A549 (cell line): ENCODE measurements at regions not wholly inside any gene's neighbourhood (a gene's known extent, or its start where the extent isn't known, plus 50 kb on each side); places are given as distances from the start of the nearest gene placed in this dataset.

Source experiments
- ATAC-seq, 2 experiments: fragments of 200-7000 bp in 1 of 2; fragments of >200 bp in 1 of 2; cut with Nextera tagmentation in 1 of 2; cut with Tn5 transposase in 1 of 2; 3 replicates each; pipeline versions ENCODE4 v1.8.0 to v1.9.1; 2018 to 2020; ENCODE audit warnings: mild to moderate bottlenecking in 1 of 2, moderate library complexity in 1 of 2
- CTCF ChIA-PET: fragments of 300-600 bp; sonication (Branson Sonifier 250); formaldehyde crosslinking; extraction: SDS; loops from one replicate; lab custom pipeline; 2021; ENCODE audit warnings: antibody characterized with exemption, inconsistent platforms; lab: Yijun Ruan, JAX
- POLR2A ChIA-PET: fragments of 350-600 bp; formaldehyde crosslinking; extraction: SDS; loops from one replicate; lab custom pipeline; 2021; ENCODE audit warnings: antibody characterized with exemption, inconsistent platforms; lab: Yijun Ruan, JAX
- DNase-seq, 2 experiments: peaks; one replicate each; pipeline versions ENCODE4 v3.0.0 to v3.0.0-alpha.2; 2011 to 2016; ENCODE audit warnings: low read depth in 1 of 2, low spot score in 1 of 2
- FAIRE-seq: peaks from 2 replicates; lab custom pipeline; 2011; peaks lifted over from hg19 to GRCh38; lab: Jason Lieb, UNC
- H3K27ac ChIP-seq, 2 experiments: fragments of >200 bp; sonication (Bioruptor Twin); formaldehyde crosslinking; 3 replicates each; pipeline ENCODE4 v1.5.1; 2016 to 2017
- H3K4me1 ChIP-seq: fragments of >200 bp; sonication (Bioruptor Twin); formaldehyde crosslinking; 3 replicates; pipeline ENCODE4 v1.6.1; 2016
- H3K4me2 ChIP-seq: fragments of >200 bp; sonication (Bioruptor Twin); formaldehyde crosslinking; 3 replicates; pipeline ENCODE4 v1.6.1; 2016
- H3K4me3 ChIP-seq: fragments of >200 bp; sonication (Bioruptor Twin); formaldehyde crosslinking; 3 replicates; pipeline ENCODE4 v1.5.1; 2016
- H3K9me3 ChIP-seq: fragments of >200 bp; sonication (Bioruptor Twin); formaldehyde crosslinking; 3 replicates; pipeline ENCODE4 v1.6.1; 2016
- CBX2 ChIP-seq: fragments of 200-600 bp; sonication (generic); IDR thresholded peaks from 2 replicates; pipeline ENCODE4 v1.6.1; 2016; ENCODE audit warnings: low read depth, mild to moderate bottlenecking, borderline replicate concordance
- CEBPB ChIP-seq, 2 experiments: fragments of >200 bp in 1 of 2; sonication (Bioruptor Twin) in 1 of 2; formaldehyde crosslinking in 1 of 2; IDR thresholded peaks; 2 replicates each; pipeline ENCODE4 v1.6.1; 2012 to 2016
- EHMT2 ChIP-seq: fragments of 200-600 bp; sonication (generic); IDR thresholded peaks from 2 replicates; pipeline ENCODE4 v1.6.1; 2016; ENCODE audit warnings: antibody characterized with exemption, low read depth, mild to moderate bottlenecking, moderate library complexity
- FOSL2 ChIP-seq, 2 experiments: fragments of 450-650 bp in 1 of 2; fragments of >200 bp in 1 of 2; sonication (Bioruptor Twin) in 1 of 2; formaldehyde crosslinking; IDR thresholded peaks; 2 replicates each; pipeline versions ENCODE4 v1.5.0 to v1.6.1; 2016 to 2020; ENCODE audit warnings: mild to moderate bottlenecking in 1 of 2, moderate library complexity in 1 of 2
- FOXS1 ChIP-seq: fragments of 250-450 bp; sonication (Bioruptor Pico); IDR thresholded peaks from 2 replicates; pipeline ENCODE4 v1.5.0; 2020; ENCODE audit warnings: mild to moderate bottlenecking, moderate library complexity
- HEYL ChIP-seq: fragments of 250-450 bp; sonication (Bioruptor Pico); IDR thresholded peaks from 2 replicates; pipeline ENCODE4 v1.8.0; 2021; ENCODE audit warnings: mild to moderate bottlenecking, moderate library complexity
- JUN ChIP-seq, 2 experiments: fragments of >200 bp; sonication (Bioruptor Twin); formaldehyde crosslinking; IDR thresholded peaks; 2 replicates in 1 of 2; 3 replicates in 1 of 2; pipeline ENCODE4 v1.6.1; 2016 to 2017
- JUNB ChIP-seq: fragments of >200 bp; sonication (Bioruptor Twin); formaldehyde crosslinking; IDR thresholded peaks from 2 replicates; pipeline ENCODE4 v1.6.1; 2016
- MAFK ChIP-seq: fragments of 450-650 bp; IDR thresholded peaks from 2 replicates; pipeline ENCODE4 v1.6.1; 2014; ENCODE audit not compliant: partially characterized antibody
- MYC ChIP-seq: IDR thresholded peaks from 2 replicates; pipeline ENCODE4 v1.6.1; 2012; ENCODE audit warnings: mild to moderate bottlenecking, inconsistent platforms, low read length, improper control_type of control experiment, borderline replicate concordance
- POLR2A ChIP-seq: IDR thresholded peaks from 2 replicates; pipeline ENCODE4 v1.6.1; 2012; ENCODE audit warnings: mild to moderate bottlenecking, low read length
- RAD21 ChIP-seq, 2 experiments: fragments of >200 bp in 1 of 2; sonication (Bioruptor Twin) in 1 of 2; formaldehyde crosslinking in 1 of 2; IDR thresholded peaks in 1 of 2; conservative IDR thresholded peaks in 1 of 2; 2 replicates in 1 of 2; 3 replicates in 1 of 2; pipeline ENCODE4 v1.6.1; 2012 to 2018; ENCODE audit warnings: inconsistent platforms in 1 of 2
- SMC3 ChIP-seq: fragments of >200 bp; sonication (Bioruptor Twin); formaldehyde crosslinking; IDR thresholded peaks from 3 replicates; pipeline ENCODE4 v1.6.1; 2018; ENCODE audit warnings: inconsistent platforms
- SREBF2 ChIP-seq: fragments of 450-650 bp; IDR thresholded peaks from 2 replicates; pipeline ENCODE4 v1.6.1; 2014; ENCODE audit warnings: mild to moderate bottlenecking, moderate library complexity
- TFCP2L1 ChIP-seq: fragments of 250-450 bp; sonication (Bioruptor Pico); IDR thresholded peaks from 2 replicates; pipeline ENCODE4 v1.5.0; 2021; ENCODE audit warnings: mild to moderate bottlenecking
- ZC3H11A ChIP-seq: fragments of 450-650 bp; IDR thresholded peaks from 2 replicates; pipeline ENCODE4 v1.6.1; 2014; ENCODE audit warnings: antibody characterized with exemption, mild to moderate bottlenecking
- ZSCAN20 ChIP-seq: fragments of 250-450 bp; sonication (Bioruptor Pico); IDR thresholded peaks from 2 replicates; pipeline ENCODE4 v1.8.0; 2022; ENCODE audit warnings: mild to moderate bottlenecking, moderate library complexity
- WGBS: methylation state at CpG from one replicate; pipeline ENCODE4 v1.1.6; 2017; ENCODE audit errors: missing lambda C conversion rate; 5-methylcytosine and 5-hydroxymethylcytosine counted together
- TF ChIP-seq, protein P1 (sequence below): fragments of 450-650 bp; IDR thresholded peaks from 2 replicates; pipeline ENCODE4 v1.6.1; 2014; ENCODE audit warnings: antibody characterized with exemption
- TF ChIP-seq, protein P2 (sequence below): IDR thresholded peaks from 2 replicates; pipeline ENCODE4 v1.6.1; 2012; ENCODE audit warnings: low read depth, borderline replicate concordance
- TF ChIP-seq, protein P3 (sequence below): fragments of >200 bp; sonication (Bioruptor Twin); formaldehyde crosslinking; IDR thresholded peaks from 3 replicates; pipeline ENCODE4 v1.6.1; 2016
- TF ChIP-seq, protein P4 (sequence below): fragments of 150-350 bp; IDR thresholded peaks from 2 replicates; pipeline ENCODE4 v1.6.1; 2014; ENCODE audit warnings: low read depth, mild to moderate bottlenecking, low read length

DNA sequence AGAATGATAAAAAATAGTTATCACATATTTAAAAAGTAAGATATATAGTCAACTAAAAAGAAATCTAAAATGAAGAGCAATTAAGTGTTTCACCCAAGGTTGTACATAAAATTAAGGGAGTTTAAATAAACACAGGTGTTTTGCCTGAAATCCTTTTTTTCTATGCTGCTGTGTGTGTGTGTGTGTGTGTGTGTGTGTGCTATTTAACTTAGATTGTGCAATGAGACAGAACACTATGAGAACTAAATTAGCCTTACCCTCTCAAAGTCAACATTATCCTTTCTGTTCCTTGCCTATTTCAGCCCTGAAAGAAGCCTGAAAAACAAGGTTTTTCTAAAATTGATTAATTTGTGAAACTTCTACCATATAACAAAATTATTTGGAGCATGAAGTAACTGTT lies 516.2 kb downstream of the ELAVL2 start (continued):
- TF ChIP-seq, protein P1, sequence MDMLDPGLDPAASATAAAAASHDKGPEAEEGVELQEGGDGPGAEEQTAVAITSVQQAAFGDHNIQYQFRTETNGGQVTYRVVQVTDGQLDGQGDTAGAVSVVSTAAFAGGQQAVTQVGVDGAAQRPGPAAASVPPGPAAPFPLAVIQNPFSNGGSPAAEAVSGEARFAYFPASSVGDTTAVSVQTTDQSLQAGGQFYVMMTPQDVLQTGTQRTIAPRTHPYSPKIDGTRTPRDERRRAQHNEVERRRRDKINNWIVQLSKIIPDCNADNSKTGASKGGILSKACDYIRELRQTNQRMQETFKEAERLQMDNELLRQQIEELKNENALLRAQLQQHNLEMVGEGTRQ, result no peak

DNA sequence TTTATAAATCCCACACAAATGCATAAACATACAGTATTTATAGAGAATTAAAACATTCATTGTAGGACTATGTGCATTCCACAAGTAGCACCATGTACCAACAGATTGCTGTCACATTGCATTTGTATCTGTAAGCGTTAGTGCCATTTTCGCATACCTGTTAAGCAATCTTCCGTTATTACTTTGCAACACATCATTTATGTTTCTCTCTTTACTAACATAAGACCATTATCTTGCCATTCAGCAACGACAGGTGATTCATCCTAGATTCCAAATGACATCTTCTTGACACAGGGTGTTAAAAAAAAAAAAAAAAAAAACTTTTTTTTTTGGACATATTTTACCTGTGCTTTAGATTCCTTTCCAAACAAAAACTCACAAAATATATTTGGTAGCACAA lies 511.8 kb downstream of the ELAVL2 start:
- WGBS, result 29% methylated on average over 4 of the region's 4 CpGs
- FAIRE-seq, result no peak

DNA sequence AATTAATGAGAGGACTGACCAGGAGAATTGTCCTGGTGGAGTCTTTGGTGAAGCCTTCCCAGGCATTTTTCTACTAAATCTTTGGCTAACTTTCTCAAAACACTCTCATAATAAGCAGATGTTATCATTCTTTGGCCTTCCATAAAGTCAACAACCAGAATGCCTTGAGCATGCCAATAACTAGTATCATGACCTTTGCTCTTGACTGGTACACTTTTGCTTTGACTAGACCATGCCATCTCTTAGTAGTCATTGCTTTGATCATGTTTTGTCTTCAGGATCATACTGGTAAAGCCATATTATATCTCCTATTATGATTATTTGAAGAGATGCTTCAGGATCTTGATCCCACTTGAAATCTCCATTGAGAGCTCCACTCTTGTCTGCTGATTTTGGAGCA lies 506.9 kb downstream of the ELAVL2 start:
- Histone ChIP-seq H3K9me3 (no peaks in the 10 kb centered on the region), H3K4me3 (no peak overlapping the region), H3K4me2 (no peak overlapping the region), H3K27ac (no peak overlapping the region), H3K4me1 (no peaks in the 10 kb centered on the region)
- ChIA-PET POLR2A (no interaction called here), CTCF (no interaction called here)
- no peak for FAIRE-seq
- DNase-seq, result no peak
- ATAC-seq, result no peak
- TF ChIP-seq TFCP2L1 (CRISPR knock-in tag), result no peak

More for the DNA sequence above, 511.8 kb downstream of the ELAVL2 start:
- TF ChIP-seq, protein P2, sequence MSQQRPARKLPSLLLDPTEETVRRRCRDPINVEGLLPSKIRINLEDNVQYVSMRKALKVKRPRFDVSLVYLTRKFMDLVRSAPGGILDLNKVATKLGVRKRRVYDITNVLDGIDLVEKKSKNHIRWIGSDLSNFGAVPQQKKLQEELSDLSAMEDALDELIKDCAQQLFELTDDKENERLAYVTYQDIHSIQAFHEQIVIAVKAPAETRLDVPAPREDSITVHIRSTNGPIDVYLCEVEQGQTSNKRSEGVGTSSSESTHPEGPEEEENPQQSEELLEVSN, result no peak
- TF ChIP-seq SREBF2 (no peak), RAD21 (conservative IDR thresholded peaks at IDR 0.05 in 1 of 2, IDR thresholded peaks at IDR 0.05 in 1 of 2) (no peak), SMC3 (no peak), ZC3H11A (no peak), CEBPB (IDR thresholded peaks at IDR 0.05) (no peak), JUNB (no peak), JUN (IDR thresholded peaks at IDR 0.05) (no peak), EHMT2 (no peak), ZSCAN20 (CRISPR knock-in tag) (no peak), FOSL2 (IDR thresholded peaks at IDR 0.05) (no peak), FOSL2 (CRISPR knock-in tag; IDR thresholded peaks at IDR 0.05) (no peak), MAFK (no peak), POLR2A (no peak), FOXS1 (CRISPR knock-in tag) (no peak), HEYL (CRISPR knock-in tag) (no peak), CBX2 (no peak), MYC (no peak)
- TF ChIP-seq, protein P3, sequence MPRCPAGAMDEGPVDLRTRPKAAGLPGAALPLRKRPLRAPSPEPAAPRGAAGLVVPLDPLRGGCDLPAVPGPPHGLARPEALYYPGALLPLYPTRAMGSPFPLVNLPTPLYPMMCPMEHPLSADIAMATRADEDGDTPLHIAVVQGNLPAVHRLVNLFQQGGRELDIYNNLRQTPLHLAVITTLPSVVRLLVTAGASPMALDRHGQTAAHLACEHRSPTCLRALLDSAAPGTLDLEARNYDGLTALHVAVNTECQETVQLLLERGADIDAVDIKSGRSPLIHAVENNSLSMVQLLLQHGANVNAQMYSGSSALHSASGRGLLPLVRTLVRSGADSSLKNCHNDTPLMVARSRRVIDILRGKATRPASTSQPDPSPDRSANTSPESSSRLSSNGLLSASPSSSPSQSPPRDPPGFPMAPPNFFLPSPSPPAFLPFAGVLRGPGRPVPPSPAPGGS, result no peak
- TF ChIP-seq, protein P4, sequence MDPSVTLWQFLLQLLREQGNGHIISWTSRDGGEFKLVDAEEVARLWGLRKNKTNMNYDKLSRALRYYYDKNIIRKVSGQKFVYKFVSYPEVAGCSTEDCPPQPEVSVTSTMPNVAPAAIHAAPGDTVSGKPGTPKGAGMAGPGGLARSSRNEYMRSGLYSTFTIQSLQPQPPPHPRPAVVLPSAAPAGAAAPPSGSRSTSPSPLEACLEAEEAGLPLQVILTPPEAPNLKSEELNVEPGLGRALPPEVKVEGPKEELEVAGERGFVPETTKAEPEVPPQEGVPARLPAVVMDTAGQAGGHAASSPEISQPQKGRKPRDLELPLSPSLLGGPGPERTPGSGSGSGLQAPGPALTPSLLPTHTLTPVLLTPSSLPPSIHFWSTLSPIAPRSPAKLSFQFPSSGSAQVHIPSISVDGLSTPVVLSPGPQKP, result no peak
- TF ChIP-seq, all 56 proteins: peak for 0
- no peak overlapping the region for H3K4me3 ChIP-seq
- DNase-seq (no peak), ATAC-seq (no peak)
- CTCF ChIA-PET, result no interaction called here
- H3K27ac ChIP-seq, result no peak overlapping the region
- POLR2A ChIA-PET, result no interaction called here
- no peaks in the 10 kb centered on the region for H3K4me1 ChIP-seq
- no peaks in the 10 kb centered on the region for H3K9me3 ChIP-seq
- H3K4me2 ChIP-seq, result no peak overlapping the region
